ENCODE measurements at regions not wholly inside any gene's neighbourhood (a gene's known extent, or its start where the extent isn't known, plus 50 kb on each side); places are given as distances from the start of the nearest gene placed in this dataset.

DNA sequence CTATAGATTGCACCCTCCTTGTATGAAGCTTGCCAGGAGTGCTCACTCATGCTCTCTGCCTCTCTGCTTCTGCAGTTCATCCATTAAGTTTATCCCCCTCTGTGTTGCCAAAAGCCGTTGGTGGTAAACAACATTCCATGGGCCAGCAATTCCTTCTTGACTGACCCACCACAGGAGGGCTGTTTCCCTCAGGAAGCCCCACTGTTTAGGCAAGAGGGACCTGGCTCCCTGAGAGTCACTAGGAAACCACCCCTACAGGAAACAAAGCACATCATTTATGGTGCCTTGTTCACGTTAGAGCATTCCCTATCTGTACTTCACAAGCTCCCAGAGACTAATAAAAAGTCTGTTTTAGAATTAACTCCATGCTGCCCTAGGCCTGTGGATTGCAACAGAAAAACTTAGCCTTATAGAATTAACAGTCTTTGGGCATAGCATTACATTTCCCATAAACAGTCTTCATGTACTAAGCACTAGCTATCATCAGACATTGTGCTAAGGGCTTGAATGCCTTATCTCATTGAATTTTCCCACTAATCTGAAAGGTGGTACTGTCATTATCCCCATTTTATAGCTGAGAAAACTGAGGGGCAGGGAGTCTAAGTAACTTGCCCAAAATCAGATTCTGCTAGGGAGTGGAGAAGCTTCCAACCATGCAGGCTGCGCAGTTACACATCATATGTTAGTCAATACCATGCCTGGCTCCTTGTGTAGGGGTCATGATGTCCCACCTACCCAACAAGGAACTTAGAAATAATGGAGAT lies 149.9 kb downstream of the SHQ1 start:
- DNase-seq, result no peak

DNA sequence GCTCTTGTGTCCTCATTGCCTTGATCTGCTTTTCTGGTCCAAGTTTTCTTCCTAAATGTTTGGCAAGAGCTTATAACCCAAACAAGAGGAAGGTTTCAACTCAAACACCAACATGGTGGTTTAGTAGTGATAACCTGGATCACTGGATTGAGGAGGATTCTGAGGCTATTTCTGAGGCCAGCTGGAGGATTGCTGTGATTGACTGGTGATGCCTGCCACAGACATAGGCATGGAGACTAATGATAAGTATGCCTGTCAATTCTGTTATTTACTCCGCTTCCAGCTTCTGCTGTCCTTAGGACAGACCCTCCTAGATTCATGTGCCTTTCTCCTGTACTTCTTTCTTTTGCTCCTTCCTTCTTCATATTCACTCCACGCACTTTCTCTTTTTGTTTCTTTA lies 150.5 kb downstream of the SHQ1 start:
- no peak for DNase-seq

DNA sequence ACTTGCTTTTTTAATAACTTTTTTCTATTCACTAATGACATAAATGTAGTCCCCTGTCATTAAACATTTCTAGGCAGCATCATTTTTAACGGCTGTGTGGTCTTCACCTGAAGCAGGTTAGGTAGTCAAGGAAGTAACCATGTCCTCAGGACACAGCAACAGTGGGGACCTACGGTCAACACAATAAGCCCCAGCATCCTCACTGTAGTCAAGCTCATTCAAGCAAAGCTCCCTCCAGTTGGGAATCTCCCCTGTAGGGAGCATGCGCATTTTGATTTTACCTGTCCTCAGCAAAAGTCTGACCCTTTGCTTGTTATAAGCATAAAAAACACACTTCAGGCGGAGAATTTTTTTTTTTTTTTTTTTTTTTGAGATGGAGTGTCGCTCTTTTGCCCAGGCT lies 151.4 kb downstream of the SHQ1 start:
- DNase-seq, result no peak

DNA sequence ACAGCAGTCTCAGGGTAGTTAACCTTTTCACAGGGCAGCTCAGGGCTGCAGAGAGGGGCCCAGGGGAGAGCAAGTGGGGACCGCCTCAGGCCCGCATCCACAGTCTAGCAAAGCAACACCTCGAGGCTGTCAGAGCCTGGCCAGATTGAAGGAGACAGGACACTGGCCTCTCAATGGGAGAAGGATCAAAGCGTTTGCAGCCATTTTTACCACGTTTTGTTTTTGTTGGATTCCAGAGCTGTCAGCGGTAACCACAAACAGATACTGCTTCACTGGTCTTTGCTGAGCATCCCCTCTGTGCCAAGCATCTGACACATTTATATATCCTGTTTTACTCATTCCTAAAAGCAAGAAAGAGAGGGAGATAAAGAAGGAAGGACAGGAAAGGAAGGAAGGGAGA lies 153.8 kb downstream of the SHQ1 start:
- no peak for DNase-seq

DNA sequence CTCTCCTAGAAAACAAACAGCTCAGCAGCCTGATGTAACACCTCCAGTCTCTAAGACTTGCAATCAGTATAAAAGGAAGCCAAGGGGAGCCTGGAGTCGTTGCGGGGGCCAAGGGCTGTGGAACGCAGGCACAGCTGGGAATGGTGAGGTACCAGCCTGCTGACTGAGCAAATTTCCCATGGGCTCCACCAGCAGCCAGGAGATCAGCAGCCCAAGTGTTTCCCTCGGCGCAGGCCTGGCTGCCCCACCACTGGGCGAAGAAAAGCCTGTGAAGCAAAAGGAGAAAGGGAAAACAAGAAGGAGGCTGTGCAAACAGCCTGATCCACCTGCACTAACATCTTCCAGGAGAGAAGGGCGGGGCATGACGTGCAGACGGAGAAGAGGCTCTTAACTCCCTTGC lies 155.3 kb downstream of the SHQ1 start:
- DNase-seq, result no peak

DNA sequence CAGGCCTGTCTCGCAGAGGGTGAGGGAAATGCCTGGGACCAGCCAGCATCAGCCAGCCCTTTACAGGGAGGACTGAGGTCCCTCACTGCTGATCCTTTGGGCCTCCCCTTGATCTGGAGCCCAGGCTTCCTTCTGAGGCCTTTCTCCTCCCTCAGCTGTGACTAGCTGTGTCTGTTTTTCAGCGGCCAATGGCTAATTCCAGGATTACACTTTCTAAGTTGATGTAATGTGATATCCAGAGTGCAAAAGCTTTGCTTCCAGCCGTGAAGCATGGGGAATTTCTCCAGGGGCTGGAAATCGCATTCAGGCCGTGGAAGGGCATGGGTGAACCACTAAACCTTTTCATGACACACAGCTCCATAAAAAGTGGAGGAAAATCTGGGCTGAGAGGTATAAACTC lies 157.6 kb downstream of the SHQ1 start:
- no peak for DNase-seq

DNA sequence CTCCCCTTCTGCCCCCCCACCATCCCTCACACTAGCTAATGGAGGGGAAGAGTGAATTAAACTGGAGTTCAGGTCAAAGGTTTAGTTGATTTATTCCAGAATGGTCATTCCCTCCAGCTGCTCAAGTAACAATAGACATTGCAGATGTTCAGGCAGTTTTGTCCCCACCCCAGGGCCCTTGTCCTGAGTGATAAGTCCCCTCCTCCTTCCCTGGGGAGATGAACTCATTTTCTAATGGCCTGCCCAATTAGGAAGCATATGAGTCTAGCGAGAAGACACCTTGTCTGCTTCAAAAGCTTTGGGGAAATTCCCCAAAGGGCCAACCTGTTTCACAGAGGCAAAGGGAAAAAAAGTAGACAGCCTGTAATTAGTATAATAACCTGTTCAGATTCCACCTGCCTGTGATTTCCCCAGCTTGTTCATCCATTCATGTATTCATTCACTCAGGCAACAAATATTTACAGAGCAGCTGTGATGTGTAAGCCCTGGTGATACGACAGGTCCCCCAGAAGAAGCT lies 165.3 kb downstream of the SHQ1 start:
- DNase-seq, result no peak

DNA sequence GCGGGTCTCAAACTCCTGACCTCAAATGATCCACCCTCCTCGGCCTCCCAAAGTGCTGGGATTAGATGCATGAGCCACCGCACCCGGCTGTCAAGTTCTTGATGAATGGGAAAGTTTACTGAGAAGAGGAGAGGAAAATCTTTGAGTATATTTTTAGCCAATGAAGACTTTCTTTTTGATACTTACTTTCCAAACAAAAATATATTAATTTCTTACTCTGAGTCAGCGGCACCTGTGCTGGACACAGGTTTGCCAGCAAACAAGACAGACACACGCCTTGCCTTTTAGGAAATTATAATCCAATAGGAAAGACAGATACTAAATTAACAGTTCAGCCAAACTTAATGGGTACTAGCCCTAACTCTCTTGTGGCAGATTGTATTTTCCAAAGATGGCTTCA lies 166.6 kb downstream of the SHQ1 start:
- DNase-seq, result no peak

DNA sequence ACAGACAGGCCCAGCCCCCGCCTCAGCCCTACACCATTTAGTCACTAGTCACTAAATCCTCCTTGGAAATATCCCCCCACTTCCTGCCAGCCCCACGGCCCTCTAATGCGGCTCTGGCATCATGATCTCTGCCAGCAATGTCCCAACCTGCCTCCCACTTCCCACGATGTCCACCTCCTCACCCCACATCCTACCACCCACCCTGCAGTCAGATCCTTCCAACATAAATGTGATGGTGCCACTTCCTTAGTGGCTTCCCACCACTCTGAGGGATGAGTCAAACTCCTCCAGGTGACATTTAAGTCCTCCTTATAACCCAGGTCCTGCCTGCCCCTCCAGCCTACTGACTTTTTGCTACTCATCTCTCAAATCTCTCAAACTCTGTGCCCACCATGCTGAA lies 167.5 kb downstream of the SHQ1 start:
- DNase-seq, result no peak

DNA sequence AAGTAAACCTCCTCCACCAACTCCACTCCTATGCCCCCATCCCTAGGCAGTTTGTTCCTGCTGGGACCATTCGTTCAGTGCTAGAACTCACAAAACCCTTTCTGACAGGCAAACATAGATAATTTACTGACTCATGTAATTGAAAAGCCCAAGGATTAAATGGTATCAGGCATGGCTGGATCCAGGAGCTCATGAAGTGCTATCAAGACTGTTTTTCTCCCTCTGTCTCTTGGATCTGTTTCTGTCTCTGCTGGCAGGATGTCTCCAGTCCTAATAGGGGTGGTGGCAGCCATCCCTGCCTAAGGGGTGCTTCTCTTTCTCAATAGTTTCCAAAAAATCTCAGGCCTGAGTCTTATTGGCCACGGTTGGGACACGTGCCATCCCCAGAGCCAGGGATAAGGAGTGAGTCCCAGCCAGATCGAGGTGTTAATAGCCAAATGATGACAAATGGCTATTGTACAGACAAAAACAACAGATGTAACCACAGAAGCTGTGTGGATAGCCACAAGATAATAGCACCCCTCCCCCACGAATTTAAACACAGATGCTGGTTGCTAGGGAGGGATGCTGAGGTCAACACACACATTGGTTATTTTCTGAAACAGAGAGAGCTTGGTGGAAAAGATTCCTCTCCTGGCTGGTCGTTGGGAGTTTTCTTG lies 168.6 kb downstream of the SHQ1 start:
- DNase-seq, result no peak

DNA sequence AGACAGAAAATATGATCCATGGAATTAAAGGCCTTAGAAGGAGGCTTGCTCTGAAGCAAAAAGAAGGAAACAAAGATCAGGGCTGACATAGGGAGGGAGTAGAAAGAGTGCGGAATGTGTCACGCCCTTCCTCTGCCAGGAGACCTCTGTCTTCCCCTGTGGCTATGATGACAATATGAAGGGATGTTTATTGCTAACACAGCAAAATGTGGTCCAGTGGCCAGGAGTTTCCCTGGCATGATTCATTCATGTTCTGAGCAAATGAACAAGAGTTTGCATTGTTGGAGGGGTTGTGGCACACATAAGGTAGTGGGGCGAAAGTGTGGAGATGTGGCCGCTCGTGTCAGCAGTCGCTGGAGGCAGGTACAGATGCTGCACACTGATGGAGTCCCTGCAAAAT lies 169.4 kb downstream of the SHQ1 start:
- no peak for DNase-seq

DNA sequence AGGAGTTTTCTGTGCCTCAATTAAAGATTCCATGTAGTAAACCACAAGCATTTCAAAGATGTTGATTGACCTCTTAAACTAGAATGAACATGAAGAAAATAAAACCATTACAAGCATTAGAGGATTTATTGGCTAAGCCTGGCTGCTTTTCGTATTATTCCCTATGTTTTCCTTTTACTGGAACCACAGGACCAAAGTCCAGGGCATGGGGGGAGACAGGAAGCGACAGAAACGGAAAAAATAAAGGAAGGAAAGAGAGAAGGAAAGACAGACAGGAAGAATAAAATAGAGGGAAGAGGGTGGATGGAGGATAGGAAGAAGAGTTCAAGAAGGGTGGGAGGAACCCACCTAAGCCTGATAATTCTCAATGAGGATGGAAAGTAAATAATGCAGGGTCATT lies 169.9 kb downstream of the SHQ1 start:
- DNase-seq, result no peak

DNA sequence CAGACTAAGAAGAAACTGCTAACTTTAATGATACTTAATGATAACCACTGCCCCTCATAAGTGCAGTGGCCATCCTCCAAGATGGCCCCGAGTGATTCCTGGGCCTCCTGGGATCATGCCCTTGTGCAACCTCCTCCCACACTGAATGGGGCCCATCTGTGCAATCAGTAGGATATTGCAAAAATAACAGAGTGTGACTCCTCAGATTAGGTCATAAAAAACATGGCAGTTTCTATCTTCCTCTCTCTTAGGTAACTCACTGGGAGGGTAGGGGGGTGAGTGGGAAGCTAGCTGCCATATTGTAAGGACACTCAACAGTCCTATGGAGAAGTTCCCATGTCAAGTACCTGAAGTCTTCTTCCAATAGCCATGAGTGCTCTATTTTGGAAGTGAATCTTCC lies 173.0 kb downstream of the SHQ1 start:
- DNase-seq, result no peak

DNA sequence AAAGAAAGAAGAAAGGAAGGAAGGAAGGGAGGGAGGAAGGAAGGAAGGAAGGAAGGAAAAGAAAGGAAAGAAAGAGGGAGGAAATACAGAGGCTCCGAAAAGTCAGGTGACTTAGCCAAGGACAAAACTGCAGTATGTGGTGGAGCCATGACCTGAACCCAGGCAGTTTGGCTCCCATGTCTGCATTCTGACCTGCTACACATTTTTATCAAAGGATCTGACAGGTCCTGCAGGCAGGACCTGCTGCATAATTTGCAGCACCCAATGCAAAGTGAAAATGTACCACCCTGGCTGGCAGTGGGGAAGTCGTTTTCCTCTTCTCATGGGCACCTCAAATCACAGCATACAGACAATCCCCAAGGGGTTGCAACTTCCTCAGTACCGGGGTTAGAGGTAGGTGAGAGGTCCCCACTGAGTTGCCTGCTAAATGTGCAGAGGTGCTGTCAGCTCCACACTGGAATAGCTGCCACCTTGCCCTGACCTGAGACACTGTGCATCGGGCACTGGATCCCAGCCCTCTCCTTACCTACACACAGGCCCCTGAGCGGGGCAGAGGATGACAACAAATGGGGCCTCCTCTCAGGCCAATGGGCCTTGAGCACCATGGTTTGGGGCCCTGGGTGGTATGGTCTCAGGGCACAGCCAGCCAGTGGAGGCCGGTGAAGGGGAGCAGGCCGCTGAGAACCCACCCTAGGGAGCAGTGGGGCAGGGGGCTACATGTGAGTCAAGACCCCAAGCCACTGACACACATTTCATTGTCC lies 175.1 kb downstream of the SHQ1 start:
- no peak for DNase-seq

DNA sequence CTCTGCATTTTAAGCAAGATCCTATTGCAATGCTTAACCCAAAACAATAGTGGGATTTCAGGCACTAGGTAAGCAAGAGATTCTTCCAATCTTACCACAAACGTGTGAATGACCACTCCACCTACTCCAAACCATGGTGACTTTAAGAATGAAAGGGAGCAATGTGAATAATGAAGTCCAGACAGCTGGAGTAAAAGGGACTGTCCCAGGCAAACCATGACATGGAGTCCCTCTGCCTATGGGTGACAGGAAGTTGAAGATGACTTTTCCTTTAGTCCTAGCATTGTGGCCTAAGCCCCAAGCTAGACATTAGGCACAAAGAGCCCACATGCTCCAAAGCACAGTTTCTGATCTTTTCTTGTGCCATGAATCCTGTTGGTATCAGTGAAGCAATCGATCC lies 179.0 kb downstream of the SHQ1 start:
- DNase-seq, result no peak

DNA sequence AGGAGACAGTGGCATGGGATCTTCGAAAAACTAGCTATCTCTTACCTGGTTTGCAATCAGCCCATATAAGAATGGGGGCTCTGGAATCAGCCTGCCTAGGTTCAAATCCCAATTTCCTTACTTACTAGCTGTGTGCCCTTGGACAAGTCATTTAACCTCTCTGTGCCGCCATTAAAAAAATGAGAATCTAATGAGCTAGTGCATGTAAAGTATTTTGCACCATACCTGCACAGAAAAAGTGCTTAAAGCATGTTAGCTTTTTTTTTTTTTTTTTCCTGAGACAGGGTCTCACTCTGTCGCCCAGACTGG lies 181.8 kb downstream of the SHQ1 start:
- DNase-seq, result no peak

DNA sequence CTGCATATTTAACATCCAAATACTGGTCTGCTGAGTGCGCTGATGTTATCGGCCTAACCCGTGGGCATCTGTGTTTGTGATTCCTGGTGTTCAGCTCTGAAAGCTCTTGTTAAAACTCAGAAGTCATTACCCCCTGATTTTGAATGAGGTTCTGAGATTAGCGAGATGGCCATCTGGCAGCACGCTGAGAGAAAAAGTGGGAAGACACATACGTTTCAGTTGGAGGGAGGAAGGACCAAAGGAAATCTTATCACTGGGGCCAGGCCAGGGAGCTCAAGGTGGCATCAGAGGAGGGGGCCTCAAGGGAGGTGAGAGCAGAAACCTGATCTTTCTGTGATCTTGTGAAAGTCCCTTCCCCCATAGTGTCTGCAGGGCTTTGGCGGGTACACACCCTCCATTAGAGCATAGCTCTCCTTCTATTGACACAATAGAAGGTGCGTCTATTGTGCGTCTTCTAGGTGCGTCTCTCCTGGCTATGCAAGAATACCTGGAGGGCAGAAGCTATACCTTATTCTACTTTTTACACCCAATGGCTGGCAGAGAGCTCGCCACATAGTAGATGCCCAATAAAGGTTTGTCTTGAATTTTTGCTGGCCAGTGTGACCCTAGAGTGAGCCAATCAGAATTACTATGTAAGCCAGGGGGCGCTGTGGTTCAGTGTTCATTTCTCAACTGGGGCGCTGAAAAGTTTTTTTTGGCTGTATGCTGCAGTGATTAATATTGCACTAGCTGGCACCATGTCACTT lies 182.4 kb downstream of the SHQ1 start:
- peak; percentile 54 for DNase-seq

DNA sequence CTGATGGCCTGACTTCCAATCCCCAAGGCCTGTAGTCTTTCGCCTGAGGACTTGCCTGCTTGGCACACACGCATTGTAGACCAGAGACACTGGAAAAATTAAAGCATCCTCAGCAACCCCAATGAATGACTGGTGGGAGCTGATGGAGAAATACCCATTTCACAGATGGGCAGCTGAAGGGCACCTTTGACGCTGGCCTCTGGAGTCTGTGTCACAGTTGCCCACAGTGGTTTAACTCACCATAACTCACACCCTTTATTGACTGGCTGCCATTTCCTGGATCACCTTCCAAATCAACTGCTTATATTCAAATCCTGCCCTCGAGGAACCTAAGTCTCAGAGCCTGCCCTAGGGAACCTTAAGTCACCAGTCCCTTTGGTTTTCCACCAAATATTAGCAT lies 183.1 kb downstream of the SHQ1 start:
- no peak for DNase-seq

DNA sequence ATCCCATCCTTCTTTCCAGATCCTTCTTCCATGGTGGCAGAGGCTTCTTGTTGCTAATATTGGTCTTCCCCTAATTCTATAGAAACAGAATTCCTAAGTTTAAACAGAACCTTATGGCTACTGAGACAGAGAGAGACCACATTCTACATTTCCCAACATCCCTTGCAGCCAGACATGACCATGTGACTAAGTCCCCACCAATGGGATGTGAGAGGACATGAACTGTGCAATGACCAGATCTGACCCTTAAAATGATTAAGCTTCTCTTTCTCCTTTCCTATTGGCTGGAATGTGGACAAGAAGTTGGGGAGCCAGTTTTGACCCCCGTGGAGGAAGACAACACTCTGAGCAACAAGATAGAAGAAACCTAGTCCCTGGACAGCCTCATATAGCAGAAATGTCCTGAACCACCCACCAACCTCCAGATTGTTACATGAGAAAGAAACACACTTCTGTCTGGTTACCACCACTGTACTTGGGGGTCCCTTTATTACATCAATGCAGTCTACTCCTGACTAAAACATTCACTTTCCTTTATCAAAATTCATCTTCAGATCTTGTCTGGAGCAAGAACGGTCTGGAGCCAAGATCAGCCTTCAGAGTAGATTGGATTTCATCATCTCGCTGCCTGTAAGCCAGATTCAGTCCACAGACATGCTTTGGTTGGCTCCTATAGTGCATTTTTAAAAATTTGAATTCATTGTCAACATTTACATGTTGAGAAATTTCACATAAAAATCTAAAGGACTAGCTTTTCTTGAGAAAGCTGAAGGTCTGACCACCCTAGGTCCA lies 183.9 kb downstream of the SHQ1 start:
- no peak for DNase-seq

DNA sequence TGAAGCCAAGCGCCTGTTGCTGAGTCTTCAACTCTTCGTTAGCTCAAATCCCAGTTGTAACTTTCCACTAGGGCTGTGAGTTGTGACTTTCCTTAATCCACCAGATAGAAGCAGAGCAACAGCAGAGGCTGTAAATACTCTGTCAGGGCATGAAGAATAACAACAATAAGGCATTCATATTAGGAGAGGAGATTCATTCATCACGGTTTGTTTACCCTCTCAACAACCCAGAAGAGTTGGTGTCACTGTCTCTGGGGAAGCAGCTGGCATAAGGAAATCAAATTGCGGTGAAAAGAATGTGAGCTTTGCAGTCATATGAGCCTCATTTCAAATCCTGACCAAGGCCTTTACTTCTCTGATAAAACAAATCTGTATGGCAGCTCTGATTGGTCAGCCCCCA lies 184.8 kb downstream of the SHQ1 start:
- DNase-seq, result no peak

DNA sequence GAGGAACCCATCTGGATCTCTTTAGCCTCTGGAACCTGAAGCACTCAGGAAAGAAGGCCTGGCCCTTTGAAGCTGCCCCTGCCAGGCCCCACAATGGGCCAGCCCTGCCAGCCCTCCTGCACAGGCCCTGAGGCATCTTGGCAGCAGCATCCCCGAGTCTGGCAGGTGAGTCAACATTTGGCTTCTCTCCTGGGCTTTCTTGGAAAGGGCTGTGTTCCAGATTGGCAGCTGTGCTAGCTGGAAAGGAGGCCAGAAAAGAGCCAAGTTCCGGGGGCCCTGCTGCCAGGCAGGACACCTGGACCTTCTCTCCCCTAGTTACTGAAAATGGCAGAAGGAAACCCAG lies 187.2 kb downstream of the SHQ1 start:
- DNase-seq, result no peak

DNA sequence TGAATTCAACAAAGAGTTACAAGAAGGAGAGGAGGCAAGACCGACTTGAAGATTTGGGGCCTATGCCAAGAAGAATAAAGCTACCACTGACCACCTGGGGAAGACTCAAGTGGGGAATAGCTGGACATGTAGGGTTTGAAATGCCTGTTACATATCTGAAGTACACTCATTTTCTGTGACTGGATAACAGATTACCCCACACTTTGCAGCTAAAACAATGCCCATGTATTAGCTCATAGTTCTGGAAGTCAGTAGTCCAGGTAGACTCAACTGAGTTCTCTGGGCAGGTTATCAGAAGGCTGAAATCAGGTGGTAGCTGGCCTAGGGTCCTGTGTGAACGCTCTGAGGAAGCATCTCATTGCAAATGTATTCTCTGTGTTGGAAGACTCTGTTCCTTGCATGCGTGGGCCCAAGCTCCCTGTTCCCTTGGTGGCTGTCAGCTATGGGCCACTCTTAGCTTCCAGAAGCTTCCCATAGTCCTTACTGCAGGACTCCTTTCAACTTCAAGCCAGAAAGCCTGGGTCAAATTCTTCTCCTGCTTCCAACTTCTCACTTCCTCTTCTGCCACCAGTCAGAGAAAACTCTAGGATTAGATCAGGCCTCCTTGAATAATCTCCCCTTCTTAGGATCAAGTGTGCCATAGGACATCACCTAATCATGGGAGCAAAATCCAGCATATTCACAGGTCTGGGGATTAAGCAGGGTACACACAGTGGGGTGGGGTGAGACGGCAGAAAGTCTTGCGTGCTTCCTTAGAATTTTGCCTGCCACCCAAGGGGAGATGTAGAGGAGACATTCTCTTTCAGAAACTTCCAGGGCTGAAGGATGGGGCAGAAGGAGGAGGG lies 187.8 kb downstream of the SHQ1 start:
- no peak for DNase-seq
